ENCODE measurements at regions not wholly inside any gene's neighbourhood (a gene's known extent, or its start where the extent isn't known, plus 50 kb on each side); places are given as distances from the start of the nearest gene placed in this dataset.

GRCh38 chr1:234840843-234841242, 230.9 kb upstream of the IRF2BP2 start:
- TF ChIP-seq CTCF (IDR thresholded peaks at IDR 0.05), result no peak
- no peak for TF ChIP-seq POLR2AphosphoS5 (IDR thresholded peaks at IDR 0.05)

All from breast epithelium (tissue), 3 donors.